Fibroblast of mammary gland (primary cell): ENCODE measurements at regions not wholly inside any gene's neighbourhood (a gene's known extent, or its start where the extent isn't known, plus 50 kb on each side); places are given as distances from the start of the nearest gene placed in this dataset.
"Not testable (repeated sequence)": the region's sequence is repeated elsewhere in the genome, so short reads cannot be mapped to it uniquely, and the experiment has no call there.

Experiments
- DNase-seq: peaks from one replicate; pipeline ENCODE4 v3.0.0-alpha.2; 2010; ENCODE audit warnings: low read depth
- H3K4me3 ChIP-seq: 2 replicates; pipeline ENCODE4 v1.5.1; 2011; ENCODE audit warnings: low read depth, mild to moderate bottlenecking, low read length, moderate library complexity; ENCODE audit not compliant: control insufficient read depth
- CTCF ChIP-seq: conservative IDR thresholded peaks from 2 replicates; pipeline ENCODE4 v1.5.1; 2011; ENCODE audit warnings: low read depth, low read length, inconsistent platforms; ENCODE audit not compliant: control insufficient read depth, insufficient read depth

GRCh38 chr12:9364224-9365176 lies 156.3 kb upstream of the PZP start:
- no peak for TF ChIP-seq CTCF
- peak; percentile 83 for DNase-seq
- peak overlapping the region; percentile 21 for H3K4me3 ChIP-seq

DNA sequence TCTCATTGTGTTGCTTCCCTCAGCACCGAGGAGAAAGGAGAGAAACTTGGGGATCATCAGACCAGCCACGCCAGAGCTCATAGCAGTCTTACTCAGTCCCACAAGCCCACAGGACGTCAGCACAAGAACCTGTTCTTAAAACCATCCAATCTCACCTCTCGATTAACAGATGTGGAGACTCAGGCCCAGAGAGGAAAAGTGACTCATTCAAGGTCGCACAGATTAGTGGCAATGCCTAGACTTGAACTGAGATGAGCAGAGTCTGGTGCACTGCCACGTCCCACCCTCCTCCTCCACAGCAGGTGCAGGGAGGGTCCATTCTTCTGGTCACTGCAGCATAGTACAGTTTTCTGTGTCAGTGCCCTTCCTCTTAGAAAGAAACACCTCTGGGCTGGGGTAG lies 154.9 kb upstream of the PZP start:
- DNase-seq: no peak
- no peak for TF ChIP-seq CTCF
- no peak overlapping the region for H3K4me3 ChIP-seq

GRCh38 chr12:9361879-9362326 lies 153.7 kb upstream of the PZP start:
- DNase-seq: no peak
- no peak overlapping the region for H3K4me3 ChIP-seq
- no peak for TF ChIP-seq CTCF

GRCh38 chr12:9354009-9354754 lies 146.0 kb upstream of the PZP start:
- not testable (repeated sequence) for H3K4me3 ChIP-seq, DNase-seq

DNA sequence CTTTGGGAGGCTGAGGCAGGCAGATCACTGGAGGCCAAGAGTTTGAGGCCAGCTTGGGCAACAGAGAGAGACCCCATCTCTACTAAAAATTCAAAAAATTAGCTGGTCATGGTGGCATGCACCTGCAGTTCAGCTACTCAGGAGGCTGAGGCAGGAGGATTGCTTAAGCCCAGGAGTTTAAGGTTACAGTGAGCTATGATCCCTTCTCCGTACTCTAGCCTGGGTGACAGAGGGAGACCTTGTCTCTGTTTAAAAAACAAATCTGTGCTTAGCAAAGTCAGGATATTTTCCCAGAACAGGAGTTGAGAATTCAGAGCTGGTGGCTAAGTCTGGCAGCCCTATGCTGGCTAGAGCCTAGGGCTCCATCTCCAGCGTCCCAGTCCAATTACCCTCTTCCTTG lies 142.9 kb upstream of the PZP start:
- H3K4me3 ChIP-seq: no peak overlapping the region
- TF ChIP-seq CTCF: no peak
- DNase-seq: no peak

- no peak overlapping the region for H3K4me3 ChIP-seq
- no peak for TF ChIP-seq CTCF
- no peak for DNase-seq
Observed at GRCh38 chr12:9349888-9350885, 142.0 kb upstream of the PZP start.
